ENCODE measurements at regions not wholly inside any gene's neighbourhood (a gene's known extent, or its start where the extent isn't known, plus 50 kb on each side); places are given as distances from the start of the nearest gene placed in this dataset.

DNA sequence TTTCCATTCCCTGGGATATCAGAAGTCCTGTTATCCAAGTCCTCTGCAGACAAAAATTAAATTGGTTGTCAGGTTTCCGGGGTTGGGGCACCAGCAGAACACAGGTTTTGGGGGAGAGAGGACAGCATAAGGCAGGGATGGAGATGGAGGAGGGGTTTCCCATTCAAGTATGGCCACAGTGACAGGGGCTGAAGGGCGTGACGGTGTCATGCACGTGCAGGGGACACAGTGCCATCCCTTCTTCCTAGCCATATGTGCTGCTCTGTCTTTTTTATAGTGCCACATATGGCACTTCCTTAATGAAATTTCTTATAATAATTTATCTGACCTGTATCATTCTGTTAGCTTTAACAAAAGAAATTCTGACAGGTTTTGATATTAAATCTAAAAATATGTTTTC lies 259.2 kb downstream of the PTEN start:
- no peak for DNase-seq (ENCODE audit: low spot score)
- TF ChIP-seq, protein P1, sequence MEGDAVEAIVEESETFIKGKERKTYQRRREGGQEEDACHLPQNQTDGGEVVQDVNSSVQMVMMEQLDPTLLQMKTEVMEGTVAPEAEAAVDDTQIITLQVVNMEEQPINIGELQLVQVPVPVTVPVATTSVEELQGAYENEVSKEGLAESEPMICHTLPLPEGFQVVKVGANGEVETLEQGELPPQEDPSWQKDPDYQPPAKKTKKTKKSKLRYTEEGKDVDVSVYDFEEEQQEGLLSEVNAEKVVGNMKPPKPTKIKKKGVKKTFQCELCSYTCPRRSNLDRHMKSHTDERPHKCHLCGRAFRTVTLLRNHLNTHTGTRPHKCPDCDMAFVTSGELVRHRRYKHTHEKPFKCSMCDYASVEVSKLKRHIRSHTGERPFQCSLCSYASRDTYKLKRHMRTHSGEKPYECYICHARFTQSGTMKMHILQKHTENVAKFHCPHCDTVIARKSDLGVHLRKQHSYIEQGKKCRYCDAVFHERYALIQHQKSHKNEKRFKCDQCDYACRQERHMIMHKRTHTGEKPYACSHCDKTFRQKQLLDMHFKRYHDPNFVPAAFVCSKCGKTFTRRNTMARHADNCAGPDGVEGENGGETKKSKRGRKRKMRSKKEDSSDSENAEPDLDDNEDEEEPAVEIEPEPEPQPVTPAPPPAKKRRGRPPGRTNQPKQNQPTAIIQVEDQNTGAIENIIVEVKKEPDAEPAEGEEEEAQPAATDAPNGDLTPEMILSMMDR (IDR thresholded peaks at IDR 0.05; ENCODE audit: extremely low read depth, insufficient read depth, missing control alignments), result no peak
- in situ Hi-C loops (cut with MboI; ENCODE audit: low pct_unique_long_range_greater_than_20kb, low sequenced_read_pairs, unreplicated experiment), result no loop called here

DNA sequence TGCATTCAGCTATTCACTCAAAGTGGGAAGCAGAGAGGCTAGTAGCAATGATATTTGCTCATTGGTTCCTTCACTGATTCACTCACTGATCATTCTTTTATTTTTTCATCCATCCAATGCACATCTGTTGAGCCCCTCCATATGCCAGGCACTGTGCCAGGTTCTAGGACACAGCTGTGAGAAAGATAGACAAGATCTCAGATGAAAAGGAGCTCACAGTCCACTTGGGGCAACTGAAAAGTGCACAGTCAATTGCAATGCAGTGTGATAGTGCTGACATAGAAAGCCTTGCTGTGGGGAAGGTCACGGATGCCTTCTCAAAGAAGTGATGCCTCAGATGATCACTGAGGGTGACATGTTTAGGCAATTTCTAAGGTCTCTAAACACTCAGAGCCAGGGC lies 262.3 kb downstream of the PTEN start:
- no peak for DNase-seq (ENCODE audit: low spot score)
- in situ Hi-C loops (cut with MboI; ENCODE audit: low pct_unique_long_range_greater_than_20kb, low sequenced_read_pairs, unreplicated experiment), result no loop called here
- TF ChIP-seq, protein P1 (IDR thresholded peaks at IDR 0.05; ENCODE audit: extremely low read depth, insufficient read depth, missing control alignments), result no peak

DNA sequence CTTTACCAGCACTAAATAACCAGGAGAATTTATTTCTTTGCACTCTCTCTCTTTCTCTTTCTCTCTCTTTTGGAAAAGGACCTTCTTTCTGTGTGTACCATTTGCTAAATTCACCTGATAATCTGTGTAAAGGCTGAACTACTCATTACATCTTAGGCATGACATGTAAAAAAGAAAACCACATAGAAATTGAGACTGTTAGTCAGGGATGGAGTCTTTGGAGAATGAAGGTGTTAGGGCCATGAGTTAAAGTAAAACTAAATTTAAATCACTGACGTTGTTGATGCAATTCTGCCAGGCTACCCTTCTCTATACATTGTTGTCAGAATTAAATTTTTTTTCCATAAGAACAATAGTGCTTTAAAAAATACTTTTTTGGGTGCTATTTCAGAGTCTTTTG lies 263.3 kb downstream of the PTEN start:
- no peak for DNase-seq (ENCODE audit: low spot score)
- in situ Hi-C loops (cut with MboI; ENCODE audit: low pct_unique_long_range_greater_than_20kb, low sequenced_read_pairs, unreplicated experiment), result no loop called here
- TF ChIP-seq, protein P1 (IDR thresholded peaks at IDR 0.05; ENCODE audit: extremely low read depth, insufficient read depth, missing control alignments), result no peak

DNA sequence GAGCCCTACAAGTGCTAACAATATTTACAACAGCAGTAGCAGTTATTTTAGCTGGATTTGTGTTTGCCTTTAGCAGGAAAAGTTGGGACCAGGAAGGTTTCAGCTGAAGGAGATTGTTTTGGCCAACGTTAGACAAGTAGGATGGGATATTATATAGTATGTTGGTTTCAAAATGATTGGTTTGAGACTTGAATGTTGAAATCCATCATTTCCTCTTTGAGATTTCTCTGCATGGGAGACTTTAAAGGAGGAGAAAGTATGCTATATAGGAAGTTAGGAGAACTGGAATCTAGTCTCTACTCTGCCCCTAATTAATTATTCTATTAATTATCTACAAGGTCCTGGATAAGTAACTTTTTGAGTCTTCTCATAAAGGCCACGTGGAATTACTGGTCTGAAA lies 263.8 kb downstream of the PTEN start:
- DNase-seq (ENCODE audit: low spot score), result no peak
- in situ Hi-C loops (cut with MboI; ENCODE audit: low pct_unique_long_range_greater_than_20kb, low sequenced_read_pairs, unreplicated experiment), result no loop called here
- TF ChIP-seq, protein P1 (IDR thresholded peaks at IDR 0.05; ENCODE audit: extremely low read depth, insufficient read depth, missing control alignments), result no peak

DNA sequence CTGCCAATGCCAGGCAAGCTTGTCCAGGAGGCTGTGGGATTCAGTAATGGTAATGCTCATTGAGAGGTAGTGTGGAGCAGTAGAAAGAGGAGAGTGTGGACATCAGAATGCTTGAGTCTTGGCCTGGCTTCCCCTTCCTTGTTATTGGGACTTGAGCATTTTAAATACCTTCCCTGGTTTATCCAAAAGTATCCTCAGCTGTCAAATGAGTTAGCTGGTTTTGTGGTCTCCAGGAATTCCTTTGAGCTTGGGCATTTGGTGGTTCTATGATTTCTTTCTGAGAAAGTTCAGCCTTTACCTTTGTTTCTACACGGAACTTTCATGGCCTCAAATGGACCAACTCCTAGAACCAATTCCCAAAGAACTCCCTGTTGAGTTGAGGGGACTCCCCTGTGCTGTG lies 264.3 kb downstream of the PTEN start:
- TF ChIP-seq, protein P1 (IDR thresholded peaks at IDR 0.05; ENCODE audit: extremely low read depth, insufficient read depth, missing control alignments), result no peak
- in situ Hi-C loops (cut with MboI; ENCODE audit: low pct_unique_long_range_greater_than_20kb, low sequenced_read_pairs, unreplicated experiment), result no loop called here
- DNase-seq (ENCODE audit: low spot score), result no peak

DNA sequence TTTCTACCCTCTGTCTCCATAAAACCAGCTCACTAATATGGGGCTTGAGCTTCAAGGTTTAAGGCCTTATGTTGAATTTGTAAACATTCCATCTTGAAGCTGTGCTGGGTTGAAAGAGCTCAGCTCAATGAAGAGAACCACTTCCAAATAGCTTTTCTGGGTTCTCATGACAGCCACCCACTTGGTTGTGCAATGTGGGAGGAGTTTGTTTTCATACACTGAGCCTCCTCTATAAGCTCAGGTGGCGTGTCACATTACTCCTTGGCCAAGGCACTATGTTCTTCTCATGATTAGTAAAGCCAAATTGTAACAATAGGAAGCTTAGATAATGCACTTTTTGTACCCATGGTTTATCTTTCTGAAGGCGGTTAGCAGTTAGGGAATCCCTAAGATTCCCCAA lies 265.6 kb downstream of the PTEN start:
- TF ChIP-seq, protein P1 (IDR thresholded peaks at IDR 0.05; ENCODE audit: extremely low read depth, insufficient read depth, missing control alignments), result no peak
- DNase-seq (ENCODE audit: low spot score), result no peak
- in situ Hi-C loops (cut with MboI; ENCODE audit: low pct_unique_long_range_greater_than_20kb, low sequenced_read_pairs, unreplicated experiment), result no loop called here

DNA sequence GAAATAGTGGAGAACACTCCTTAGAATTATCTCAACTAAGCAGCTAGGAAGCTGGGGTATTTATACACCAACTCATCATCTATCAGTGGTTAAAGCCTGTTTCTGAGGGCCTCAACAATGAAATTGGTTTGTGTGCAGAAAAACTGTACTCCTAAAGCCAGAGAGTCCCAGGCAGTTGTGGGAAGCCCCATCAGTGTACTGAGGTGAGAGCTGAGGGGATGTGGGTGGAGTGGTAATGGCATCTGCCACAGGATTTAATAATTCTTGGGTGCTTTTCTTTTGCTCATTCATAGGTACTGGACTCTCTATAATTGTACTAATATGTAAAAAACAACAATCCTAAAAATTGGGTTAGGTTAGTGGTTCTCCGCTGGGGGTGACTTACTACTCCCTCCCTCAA lies 267.5 kb downstream of the PTEN start:
- in situ Hi-C loops (cut with MboI; ENCODE audit: low pct_unique_long_range_greater_than_20kb, low sequenced_read_pairs, unreplicated experiment), result no loop called here
- TF ChIP-seq, protein P1 (IDR thresholded peaks at IDR 0.05; ENCODE audit: extremely low read depth, insufficient read depth, missing control alignments), result no peak
- DNase-seq (ENCODE audit: low spot score), result no peak
